CD4-positive, alpha-beta T cell treated with Interleukin-15 for 4 hours (primary cell): ENCODE measurements at regions not wholly inside any gene's neighbourhood (a gene's known extent, or its start where the extent isn't known, plus 50 kb on each side); places are given as distances from the start of the nearest gene placed in this dataset.

Experiments used
- DNase-seq: peaks from one replicate; pipeline ENCODE4 v3.0.0-alpha.2; 2020; ENCODE audit warnings: low spot score

GRCh38 chr9:29830821-29831220, 2257.5 kb upstream of the C9orf72 start:
- DNase-seq = no peak

GRCh38 chr9:29838491-29839020, 2265.3 kb upstream of the C9orf72 start:
- DNase-seq = no peak

GRCh38 chr9:29844251-29844650, 2271.0 kb upstream of the C9orf72 start:
- DNase-seq = no peak

GRCh38 chr9:29850664-29851063, 2277.4 kb upstream of the C9orf72 start:
- DNase-seq = no peak

GRCh38 chr9:29861803-29862202, 2288.5 kb upstream of the C9orf72 start:
- DNase-seq = no peak

- DNase-seq = no peak
Measured at GRCh38 chr9:29865764-29866313, 2292.6 kb upstream of the C9orf72 start.

- no peak for DNase-seq
Measured at GRCh38 chr9:29866556-29866955, 2293.3 kb upstream of the C9orf72 start.

GRCh38 chr9:29873579-29873978, 2300.3 kb upstream of the C9orf72 start:
- DNase-seq = no peak

GRCh38 chr9:29875547-29875946, 2302.3 kb upstream of the C9orf72 start:
- no peak for DNase-seq

- no peak for DNase-seq
Measured at GRCh38 chr9:29882767-29883166, 2309.5 kb upstream of the C9orf72 start.

GRCh38 chr9:29906065-29906464, 2332.8 kb upstream of the C9orf72 start:
- DNase-seq = no peak

- DNase-seq = no peak
Measured at GRCh38 chr9:29928072-29928471, 2354.8 kb upstream of the C9orf72 start.

- DNase-seq = no peak
Measured at GRCh38 chr9:29939559-29939958, 2366.3 kb upstream of the C9orf72 start.

- no peak for DNase-seq
Measured at GRCh38 chr9:29945012-29945411, 2371.7 kb upstream of the C9orf72 start.

GRCh38 chr9:29958469-29958868, 2385.2 kb upstream of the C9orf72 start:
- DNase-seq = no peak

GRCh38 chr9:29965834-29966233, 2392.6 kb upstream of the C9orf72 start:
- DNase-seq = no peak

- DNase-seq = no peak
Measured at GRCh38 chr9:29966247-29966646, 2393.0 kb upstream of the C9orf72 start.

- DNase-seq = no peak
Measured at GRCh38 chr9:29968831-29969230, 2395.6 kb upstream of the C9orf72 start.

- DNase-seq = no peak
Measured at GRCh38 chr9:29969408-29969807, 2396.1 kb upstream of the C9orf72 start.

GRCh38 chr9:29969856-29970647, 2396.8 kb upstream of the C9orf72 start:
- no peak for DNase-seq

GRCh38 chr9:29974197-29974596, 2400.9 kb upstream of the C9orf72 start:
- no peak for DNase-seq

GRCh38 chr9:29976981-29977380, 2403.7 kb upstream of the C9orf72 start:
- no peak for DNase-seq

- no peak for DNase-seq
Measured at GRCh38 chr9:29981013-29981412, 2403.4 kb upstream of the ACO1 start.

- DNase-seq = no peak
Measured at GRCh38 chr9:29999645-30000044, 2384.8 kb upstream of the ACO1 start.
